ENCODE measurements at regions not wholly inside any gene's neighbourhood (a gene's known extent, or its start where the extent isn't known, plus 50 kb on each side); places are given as distances from the start of the nearest gene placed in this dataset.
"Not testable (repeated sequence)": the region's sequence is repeated elsewhere in the genome, so short reads cannot be mapped to it uniquely, and the experiment has no call there.

DNA sequence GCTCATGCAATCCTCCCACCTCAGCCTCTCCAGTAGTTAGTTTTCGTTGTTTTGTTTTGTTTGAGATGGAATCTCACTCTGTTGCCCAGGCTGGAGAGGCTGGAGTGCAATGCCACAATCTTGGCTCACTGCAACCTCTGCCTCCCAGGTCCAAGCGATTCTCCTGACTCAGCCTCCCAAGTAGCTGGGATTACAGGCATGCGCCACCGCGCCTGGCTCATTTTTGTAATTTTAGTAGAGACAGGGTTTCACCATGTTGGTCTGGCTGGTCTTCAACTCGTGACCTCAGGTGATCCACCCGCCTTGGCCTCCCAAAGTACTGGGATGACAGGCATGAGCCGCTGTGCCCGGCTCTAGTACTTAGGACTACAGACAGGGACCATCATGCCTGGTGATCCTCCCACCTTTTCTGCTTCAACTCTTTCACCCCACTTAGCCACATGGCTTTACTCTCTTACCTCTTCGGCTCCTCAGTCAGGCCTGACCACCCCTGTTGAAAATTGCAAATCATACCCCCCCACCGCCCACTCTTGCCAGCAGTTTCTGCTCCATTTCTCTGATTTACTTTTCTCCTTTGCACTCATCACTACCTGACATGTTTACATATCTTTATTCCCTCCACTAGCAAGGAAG lies 157.1 kb upstream of the GRK3 start:
- no peaks in the 10 kb centered on the region for H3K27me3 ChIP-seq
- TF ChIP-seq, protein P1, sequence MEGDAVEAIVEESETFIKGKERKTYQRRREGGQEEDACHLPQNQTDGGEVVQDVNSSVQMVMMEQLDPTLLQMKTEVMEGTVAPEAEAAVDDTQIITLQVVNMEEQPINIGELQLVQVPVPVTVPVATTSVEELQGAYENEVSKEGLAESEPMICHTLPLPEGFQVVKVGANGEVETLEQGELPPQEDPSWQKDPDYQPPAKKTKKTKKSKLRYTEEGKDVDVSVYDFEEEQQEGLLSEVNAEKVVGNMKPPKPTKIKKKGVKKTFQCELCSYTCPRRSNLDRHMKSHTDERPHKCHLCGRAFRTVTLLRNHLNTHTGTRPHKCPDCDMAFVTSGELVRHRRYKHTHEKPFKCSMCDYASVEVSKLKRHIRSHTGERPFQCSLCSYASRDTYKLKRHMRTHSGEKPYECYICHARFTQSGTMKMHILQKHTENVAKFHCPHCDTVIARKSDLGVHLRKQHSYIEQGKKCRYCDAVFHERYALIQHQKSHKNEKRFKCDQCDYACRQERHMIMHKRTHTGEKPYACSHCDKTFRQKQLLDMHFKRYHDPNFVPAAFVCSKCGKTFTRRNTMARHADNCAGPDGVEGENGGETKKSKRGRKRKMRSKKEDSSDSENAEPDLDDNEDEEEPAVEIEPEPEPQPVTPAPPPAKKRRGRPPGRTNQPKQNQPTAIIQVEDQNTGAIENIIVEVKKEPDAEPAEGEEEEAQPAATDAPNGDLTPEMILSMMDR (IDR thresholded peaks at IDR 0.05), result no peak
- TF ChIP-seq POLR2A (IDR thresholded peaks at IDR 0.05), result no peak
- no peak overlapping the region for H3K27ac ChIP-seq
- no peaks in the 10 kb centered on the region for H3K9me3 ChIP-seq
- no peak overlapping the region for H3K4me3 ChIP-seq
- peaks cover 19% of the 10 kb centered on the region for H3K4me1 ChIP-seq
- intact Hi-C loops (cut with DNase I; ENCODE audit: low total_unique reads), result no loop called here
- WGBS, 2 donors, result 95 to 97% methylated on average over 11 of the region's 11 CpGs
- H3K36me3 ChIP-seq (ENCODE audit: low read depth, missing control alignments), result no peaks in the 10 kb centered on the region
- DNase-seq, result no peak

DNA sequence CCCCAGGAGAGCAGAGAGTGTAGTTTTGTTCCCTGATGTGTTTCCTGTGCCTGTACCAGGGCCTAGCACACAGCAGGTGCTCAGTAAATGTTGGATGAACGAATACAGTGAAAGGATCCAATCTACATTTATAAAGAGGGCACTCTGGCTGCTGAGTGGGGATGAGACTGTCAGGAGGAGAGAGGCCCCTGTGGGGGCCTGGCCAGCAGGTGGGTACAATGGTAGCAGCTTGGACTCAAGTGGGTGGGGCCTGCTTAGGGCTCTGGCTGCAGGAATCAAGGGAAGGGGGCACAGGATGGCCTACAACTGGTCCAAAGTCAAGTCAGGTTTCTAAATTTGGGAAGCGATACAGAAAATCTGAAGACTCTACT lies 156.6 kb upstream of the GRK3 start:
- DNase-seq, result no peak
- no peaks in the 10 kb centered on the region for H3K36me3 ChIP-seq (ENCODE audit: low read depth, missing control alignments)
- 96 to 97% methylated on average over 2 of the region's 2 CpGs for WGBS, 2 donors
- H3K4me3 ChIP-seq, result no peak overlapping the region
- H3K4me1 ChIP-seq, result peaks cover 14% of the 10 kb centered on the region
- intact Hi-C loops (cut with DNase I; ENCODE audit: low total_unique reads), result no loop called here
- H3K27ac ChIP-seq, result no peak overlapping the region
- TF ChIP-seq, protein P1 (IDR thresholded peaks at IDR 0.05), result no peak
- no peak for TF ChIP-seq POLR2A (IDR thresholded peaks at IDR 0.05)
- no peaks in the 10 kb centered on the region for H3K9me3 ChIP-seq
- H3K27me3 ChIP-seq, result no peaks in the 10 kb centered on the region

DNA sequence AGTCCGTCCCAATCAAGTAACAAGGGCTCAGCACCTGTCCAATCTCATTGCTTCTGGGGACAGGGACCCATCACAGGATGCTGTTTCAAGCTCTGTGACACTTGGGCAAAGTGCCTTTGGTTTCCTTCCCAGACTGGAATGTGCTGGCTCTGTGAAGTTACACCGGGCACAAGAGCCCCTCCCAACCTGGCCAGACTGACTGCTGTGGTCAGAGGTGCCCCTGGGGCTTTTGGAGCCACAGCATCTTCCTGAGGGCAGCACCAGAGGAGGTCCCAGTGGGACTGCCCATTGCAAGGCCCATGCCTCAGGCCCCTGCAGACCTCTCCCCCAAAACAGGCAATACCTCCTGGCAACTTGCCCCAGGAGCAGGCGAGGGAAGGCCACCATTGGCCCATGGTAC lies 155.2 kb upstream of the GRK3 start:
- H3K27ac ChIP-seq, result no peak overlapping the region
- H3K36me3 ChIP-seq (ENCODE audit: low read depth, missing control alignments), result no peaks in the 10 kb centered on the region
- no peak overlapping the region for H3K4me3 ChIP-seq
- WGBS, 2 donors, result 76 to 93% methylated on average over 3 of the region's 3 CpGs
- H3K27me3 ChIP-seq, result no peaks in the 10 kb centered on the region
- no peaks in the 10 kb centered on the region for H3K9me3 ChIP-seq
- no peak for TF ChIP-seq POLR2A (IDR thresholded peaks at IDR 0.05)
- TF ChIP-seq, protein P1 (IDR thresholded peaks at IDR 0.05), result no peak
- no peak for DNase-seq
- peaks cover 6% of the 10 kb centered on the region for H3K4me1 ChIP-seq
- intact Hi-C loops (cut with DNase I; ENCODE audit: low total_unique reads), result no loop called here

DNA sequence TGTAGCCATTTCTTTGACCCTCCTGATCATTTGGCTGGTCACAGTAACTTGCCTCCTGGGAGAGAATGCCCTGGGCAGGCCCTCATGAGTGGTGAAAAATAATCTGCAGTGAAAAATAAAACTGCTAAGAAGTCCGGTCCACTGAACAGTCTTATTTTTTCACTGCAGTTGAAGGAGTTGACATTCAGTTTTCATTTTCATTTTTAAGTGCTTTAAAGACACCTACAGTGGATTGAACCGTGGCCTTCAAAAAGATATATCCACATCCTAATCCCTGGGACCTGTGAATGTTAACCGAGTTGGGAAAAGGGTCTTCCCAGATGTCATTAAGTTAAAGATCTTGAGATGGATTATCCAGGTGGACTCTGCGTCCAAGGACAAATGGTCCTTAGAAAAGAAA lies 153.6 kb upstream of the GRK3 start:
- H3K27me3 ChIP-seq, result no peaks in the 10 kb centered on the region
- H3K4me1 ChIP-seq, result peaks cover 2% of the 10 kb centered on the region
- intact Hi-C loops (cut with DNase I; ENCODE audit: low total_unique reads), result no loop called here
- H3K9me3 ChIP-seq, result no peaks in the 10 kb centered on the region
- H3K4me3 ChIP-seq, result no peak overlapping the region
- no peak for DNase-seq
- H3K27ac ChIP-seq, result no peak overlapping the region
- H3K36me3 ChIP-seq (ENCODE audit: low read depth, missing control alignments), result no peaks in the 10 kb centered on the region
- WGBS, 2 donors, result 88 to 89% methylated on average over 4 of the region's 4 CpGs
- TF ChIP-seq, protein P1 (IDR thresholded peaks at IDR 0.05), result no peak
- TF ChIP-seq POLR2A (IDR thresholded peaks at IDR 0.05), result no peak

DNA sequence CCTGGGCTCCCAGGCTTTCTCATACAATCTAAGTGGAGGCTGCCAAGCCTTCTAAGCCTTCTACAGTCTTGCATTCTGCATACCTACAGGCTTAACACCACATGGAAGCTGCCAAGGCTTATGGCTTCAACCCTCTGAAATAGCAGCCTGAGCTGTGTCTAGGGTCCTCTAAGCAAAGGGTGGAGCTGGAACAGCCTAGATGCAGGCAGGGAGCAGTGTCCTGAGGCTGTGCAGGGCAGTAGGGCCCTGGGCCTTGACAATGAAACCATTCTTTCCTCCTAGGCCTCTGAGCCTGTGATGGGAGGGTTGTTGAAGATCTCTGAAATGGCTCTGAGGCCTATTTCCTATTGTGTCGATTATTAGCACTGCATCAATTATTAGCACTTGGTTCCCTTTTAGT lies 150.9 kb upstream of the GRK3 start:
- H3K4me3 ChIP-seq, result no peak overlapping the region
- H3K27ac ChIP-seq, result no peak overlapping the region
- WGBS, 2 donors, result 93 to 94% methylated on average over 1 of the region's 1 CpG
- H3K9me3 ChIP-seq, result no peaks in the 10 kb centered on the region
- no peak for TF ChIP-seq POLR2A (IDR thresholded peaks at IDR 0.05)
- TF ChIP-seq, protein P1 (IDR thresholded peaks at IDR 0.05), result no peak
- H3K4me1 ChIP-seq, result no peaks in the 10 kb centered on the region
- intact Hi-C loops (cut with DNase I; ENCODE audit: low total_unique reads), result no loop called here
- H3K36me3 ChIP-seq (ENCODE audit: low read depth, missing control alignments), result no peaks in the 10 kb centered on the region
- no peaks in the 10 kb centered on the region for H3K27me3 ChIP-seq
- DNase-seq, result no peak

DNA sequence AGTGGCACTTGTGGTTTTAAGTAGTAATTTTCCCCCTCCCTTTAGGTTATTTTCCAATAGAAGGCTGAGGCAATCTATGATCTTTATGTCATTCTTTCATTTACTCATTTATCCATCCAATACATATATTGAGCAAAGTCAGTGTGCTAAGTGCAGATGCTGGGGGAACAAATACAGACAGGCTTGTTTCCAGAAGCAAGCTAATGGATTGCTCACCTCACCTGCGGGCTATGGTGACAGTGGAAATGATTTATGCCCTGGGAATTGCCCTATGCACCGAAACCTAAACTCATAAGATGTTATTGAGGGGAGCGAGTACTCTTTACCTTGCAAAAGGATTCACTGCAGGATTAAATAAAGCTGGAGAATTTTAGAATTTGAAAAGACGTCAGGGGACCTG lies 148.7 kb upstream of the GRK3 start:
- 87 to 88% methylated on average over 4 of the region's 4 CpGs for WGBS, 2 donors
- H3K4me3 ChIP-seq; DNase-seq; H3K36me3 ChIP-seq (ENCODE audit: low read depth, missing control alignments); H3K27ac ChIP-seq; H3K4me1 ChIP-seq; H3K27me3 ChIP-seq; H3K9me3 ChIP-seq; intact Hi-C loops (cut with DNase I; ENCODE audit: low total_unique reads): not testable (repeated sequence)

DNA sequence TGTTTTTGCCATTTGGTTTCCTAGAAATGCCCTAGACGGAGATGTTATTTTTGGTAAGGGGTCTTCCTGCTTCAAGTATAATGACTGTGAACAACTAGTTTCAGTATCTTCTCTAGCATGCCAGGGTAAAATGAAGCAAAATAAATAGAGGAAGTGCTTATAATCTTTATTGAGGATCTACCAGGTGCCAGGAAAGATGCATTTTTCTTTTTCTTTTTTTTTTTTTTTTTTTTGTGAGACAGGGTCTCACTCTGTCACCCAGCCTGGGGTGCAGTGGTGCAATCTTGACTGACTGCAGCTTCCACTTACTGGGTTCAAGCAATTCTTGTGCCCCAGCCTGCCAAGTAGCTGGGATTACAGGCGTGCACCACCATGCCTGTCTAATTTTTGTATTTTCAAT lies 146.6 kb upstream of the GRK3 start:
- H3K4me1 ChIP-seq; intact Hi-C loops (cut with DNase I; ENCODE audit: low total_unique reads); H3K27me3 ChIP-seq; DNase-seq; H3K9me3 ChIP-seq; H3K4me3 ChIP-seq; H3K27ac ChIP-seq; H3K36me3 ChIP-seq (ENCODE audit: low read depth, missing control alignments): not testable (repeated sequence)
- 88 to 95% methylated on average over 2 of the region's 2 CpGs for WGBS, 2 donors
